KMS-11 (cell line): ENCODE measurements at regions not wholly inside any gene's neighbourhood (a gene's known extent, or its start where the extent isn't known, plus 50 kb on each side); places are given as distances from the start of the nearest gene placed in this dataset.

Experiments used
- H2AFZ ChIP-seq: fragments of 200-600 bp; sonication (generic); 2 replicates; pipeline ENCODE4 v1.6.1; 2016; ENCODE audit warnings: antibody characterized with exemption, mixed run types, low read depth
- H3K27ac ChIP-seq: fragments of 200-600 bp; sonication (generic); 2 replicates; pipeline ENCODE4 v1.6.1; 2016; ENCODE audit warnings: mild to moderate bottlenecking, mixed run types
- H3K27me3 ChIP-seq: fragments of 200-600 bp; sonication (generic); 2 replicates; pipeline ENCODE4 v1.6.1; 2017; ENCODE audit warnings: mild to moderate bottlenecking, low read depth, mixed run types, moderate library complexity; ENCODE audit not compliant: insufficient read depth
- H3K36me3 ChIP-seq: fragments of 200-600 bp; sonication (generic); 2 replicates; pipeline ENCODE4 v1.6.1; 2017; ENCODE audit warnings: mild to moderate bottlenecking, mixed run types; ENCODE audit not compliant: insufficient read depth
- H3K4me1 ChIP-seq: fragments of 200-600 bp; sonication (generic); 2 replicates; pipeline ENCODE4 v1.6.1; 2016; ENCODE audit warnings: mild to moderate bottlenecking, low read depth, mixed run types; ENCODE audit not compliant: poor library complexity, severe bottlenecking
- H3K4me2 ChIP-seq: fragments of 200-600 bp; sonication (generic); 2 replicates; pipeline ENCODE4 v1.7.0; 2016; ENCODE audit warnings: mild to moderate bottlenecking, mixed run types
- H3K4me3 ChIP-seq: fragments of 200-600 bp; sonication (generic); IDR thresholded peaks from 2 replicates; pipeline ENCODE4 v1.6.1; 2017; ENCODE audit warnings: low read depth, low read length, mixed read lengths; ENCODE audit not compliant: insufficient read depth
- H3K79me2 ChIP-seq: fragments of 200-600 bp; sonication (generic); 2 replicates; pipeline ENCODE4 v1.6.1; 2016; ENCODE audit warnings: low read depth, mixed run types; ENCODE audit not compliant: insufficient read depth
- H3K9ac ChIP-seq: fragments of 200-600 bp; sonication (generic); 2 replicates; pipeline ENCODE4 v1.6.1; 2016; ENCODE audit warnings: mild to moderate bottlenecking, mixed run types
- H4K20me1 ChIP-seq: fragments of 200-600 bp; sonication (generic); 2 replicates; pipeline ENCODE4 v1.6.1; 2016; ENCODE audit warnings: mild to moderate bottlenecking, mixed run types; ENCODE audit not compliant: insufficient read depth
- TF ChIP-seq, protein P1 (sequence below): fragments of 200-600 bp; sonication (generic); conservative IDR thresholded peaks from 2 replicates; pipeline ENCODE4 v1.6.1; 2017; ENCODE audit warnings: low read depth, mild to moderate bottlenecking, antibody characterized with exemption, low read length, moderate library complexity, mixed read lengths

DNA sequence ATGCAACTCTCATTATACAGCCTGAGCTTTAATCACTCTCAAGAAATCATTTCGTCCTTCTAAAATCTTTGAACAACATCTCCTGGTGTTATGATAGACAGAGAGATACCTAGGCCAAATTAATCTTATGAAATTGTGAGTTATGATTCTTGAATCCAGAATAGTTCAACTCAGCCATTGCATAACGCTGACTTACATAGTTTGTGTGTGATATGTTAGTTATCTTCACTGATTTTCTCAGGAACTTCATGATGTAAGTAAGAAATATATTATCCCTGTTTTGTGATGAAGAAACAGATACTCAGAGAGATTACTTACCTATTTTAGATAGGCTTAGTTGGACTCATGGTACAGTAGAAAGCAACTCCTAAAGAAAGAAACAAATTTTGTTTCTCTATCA is 684.4 kb downstream of the ZEB2 start:
- Histone ChIP-seq H3K27ac (no peak overlapping the region), H3K27me3 (no peaks in the 10 kb centered on the region), H2AFZ (no peak overlapping the region), H3K4me1 (no peaks in the 10 kb centered on the region), H3K4me3 (no peak overlapping the region), H3K4me2 (no peak overlapping the region), H3K36me3 (no peaks in the 10 kb centered on the region), H3K79me2 (no peaks in the 10 kb centered on the region), H3K9ac (no peak overlapping the region), H4K20me1 (no peaks in the 10 kb centered on the region)
- TF ChIP-seq, protein P1, sequence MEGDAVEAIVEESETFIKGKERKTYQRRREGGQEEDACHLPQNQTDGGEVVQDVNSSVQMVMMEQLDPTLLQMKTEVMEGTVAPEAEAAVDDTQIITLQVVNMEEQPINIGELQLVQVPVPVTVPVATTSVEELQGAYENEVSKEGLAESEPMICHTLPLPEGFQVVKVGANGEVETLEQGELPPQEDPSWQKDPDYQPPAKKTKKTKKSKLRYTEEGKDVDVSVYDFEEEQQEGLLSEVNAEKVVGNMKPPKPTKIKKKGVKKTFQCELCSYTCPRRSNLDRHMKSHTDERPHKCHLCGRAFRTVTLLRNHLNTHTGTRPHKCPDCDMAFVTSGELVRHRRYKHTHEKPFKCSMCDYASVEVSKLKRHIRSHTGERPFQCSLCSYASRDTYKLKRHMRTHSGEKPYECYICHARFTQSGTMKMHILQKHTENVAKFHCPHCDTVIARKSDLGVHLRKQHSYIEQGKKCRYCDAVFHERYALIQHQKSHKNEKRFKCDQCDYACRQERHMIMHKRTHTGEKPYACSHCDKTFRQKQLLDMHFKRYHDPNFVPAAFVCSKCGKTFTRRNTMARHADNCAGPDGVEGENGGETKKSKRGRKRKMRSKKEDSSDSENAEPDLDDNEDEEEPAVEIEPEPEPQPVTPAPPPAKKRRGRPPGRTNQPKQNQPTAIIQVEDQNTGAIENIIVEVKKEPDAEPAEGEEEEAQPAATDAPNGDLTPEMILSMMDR: no peak

DNA sequence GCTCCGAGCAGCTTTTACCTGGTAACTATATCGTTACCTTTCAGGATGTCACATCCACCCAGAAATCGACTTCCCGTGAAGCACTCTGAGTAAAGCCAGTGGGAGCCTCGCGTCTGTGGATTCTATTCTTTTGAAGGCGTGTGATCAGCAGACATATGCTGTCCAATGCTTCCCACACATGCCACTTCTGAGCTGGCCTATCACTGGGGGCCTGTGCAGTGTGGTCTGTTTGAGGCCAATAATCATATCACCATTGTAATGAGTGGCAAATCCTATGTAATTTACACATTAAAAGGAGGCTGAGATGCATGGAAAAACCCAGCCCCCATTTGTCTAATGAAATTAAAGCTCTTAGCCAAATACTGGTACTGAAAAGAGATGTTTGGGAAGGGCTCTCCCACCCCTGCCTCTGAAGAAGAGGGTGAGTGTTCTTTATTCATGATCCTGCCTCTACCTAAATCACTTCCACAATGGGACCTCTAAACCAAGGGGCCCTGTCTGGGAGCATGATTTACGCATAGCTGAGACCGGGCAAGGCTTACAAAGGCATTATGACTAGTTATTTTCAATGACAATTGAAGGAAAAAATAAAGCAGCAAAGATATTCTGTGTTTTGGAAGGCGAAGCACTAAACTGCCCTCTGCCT is 686.8 kb downstream of the ZEB2 start:
- Histone ChIP-seq H3K36me3 (no peaks in the 10 kb centered on the region), H3K27me3 (no peaks in the 10 kb centered on the region), H3K9ac (no peak overlapping the region), H4K20me1 (no peaks in the 10 kb centered on the region), H2AFZ (no peak overlapping the region), H3K27ac (no peak overlapping the region), H3K4me2 (no peak overlapping the region), H3K79me2 (no peaks in the 10 kb centered on the region), H3K4me1 (no peaks in the 10 kb centered on the region), H3K4me3 (no peak overlapping the region)
- TF ChIP-seq, protein P1: no peak

DNA sequence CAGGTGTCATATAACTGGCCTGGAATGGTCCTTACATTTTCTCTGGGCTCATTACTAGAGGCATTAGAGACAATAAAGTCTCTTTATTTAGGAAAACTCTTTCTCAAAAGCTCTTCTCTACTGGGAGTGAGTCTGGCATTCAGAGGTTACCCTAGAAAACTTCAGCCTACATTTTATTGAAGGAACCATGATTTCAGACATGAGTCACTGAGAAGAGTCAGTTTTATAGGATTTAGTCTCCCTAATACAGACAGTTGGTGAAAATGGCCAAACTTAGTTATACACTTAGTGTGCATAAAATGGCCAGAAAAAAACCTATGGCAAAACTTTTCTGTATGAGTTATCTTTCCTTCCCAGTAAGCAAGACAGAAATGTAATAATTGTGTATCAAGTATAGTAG is 689.4 kb downstream of the ZEB2 start:
- Histone ChIP-seq H3K79me2 (no peaks in the 10 kb centered on the region), H3K4me2 (no peak overlapping the region), H3K4me3 (no peak overlapping the region), H3K27me3 (no peaks in the 10 kb centered on the region), H2AFZ (no peak overlapping the region), H3K9ac (no peak overlapping the region), H4K20me1 (no peaks in the 10 kb centered on the region), H3K4me1 (no peaks in the 10 kb centered on the region), H3K36me3 (no peaks in the 10 kb centered on the region), H3K27ac (no peak overlapping the region)
- TF ChIP-seq, protein P1: no peak

DNA sequence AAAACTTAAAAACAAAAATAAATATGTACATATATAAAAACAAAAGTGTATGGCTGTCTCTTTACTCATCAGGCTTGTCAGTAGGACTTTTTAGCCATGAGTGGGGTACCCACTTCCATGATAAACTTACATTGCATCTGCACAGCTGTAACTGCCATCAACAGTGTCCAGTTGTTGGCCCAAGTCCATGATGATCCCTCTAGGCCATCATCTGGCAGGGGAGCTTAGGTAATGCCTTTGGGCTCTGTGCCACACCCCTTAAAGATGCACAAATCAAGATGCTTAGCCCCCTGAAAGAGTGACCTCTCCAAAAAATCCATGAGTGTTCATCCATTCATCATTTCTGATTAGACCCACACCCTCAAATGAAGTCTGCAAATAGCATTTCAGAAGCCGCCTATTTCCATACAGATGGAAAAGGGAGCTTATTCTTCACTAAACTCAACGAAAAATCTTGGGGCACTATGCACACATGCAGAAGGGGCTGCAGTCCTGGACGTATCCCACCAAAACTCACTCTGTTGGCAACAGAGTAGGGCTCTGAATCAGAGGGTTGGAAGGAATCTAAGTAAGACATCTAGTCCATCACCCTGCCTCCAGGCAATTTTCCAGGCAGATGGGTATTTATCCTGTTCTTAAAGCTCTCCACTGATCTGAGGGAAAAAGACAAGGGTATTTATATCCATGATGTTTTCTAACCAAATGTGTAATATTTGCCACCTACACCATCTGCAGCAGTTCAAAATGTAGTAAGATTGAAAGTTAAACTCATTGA is 691.0 kb downstream of the ZEB2 start:
- H3K27ac ChIP-seq: no peak overlapping the region
- H3K4me3 ChIP-seq: no peak overlapping the region
- no peaks in the 10 kb centered on the region for H3K36me3 ChIP-seq
- no peaks in the 10 kb centered on the region for H4K20me1 ChIP-seq
- no peak overlapping the region for H3K4me2 ChIP-seq
- no peaks in the 10 kb centered on the region for H3K79me2 ChIP-seq
- no peaks in the 10 kb centered on the region for H3K4me1 ChIP-seq
- H3K9ac ChIP-seq: no peak overlapping the region
- no peak overlapping the region for H2AFZ ChIP-seq
- TF ChIP-seq, protein P1: no peak
- H3K27me3 ChIP-seq: no peaks in the 10 kb centered on the region
